Astrocyte (in vitro differentiated cells and primary cell): ENCODE measurements at regions not wholly inside any gene's neighbourhood (a gene's known extent, or its start where the extent isn't known, plus 50 kb on each side); places are given as distances from the start of the nearest gene placed in this dataset.
"Not testable (repeated sequence)": the region's sequence is repeated elsewhere in the genome, so short reads cannot be mapped to it uniquely, and the experiment has no call there.

Experiments
- DNase-seq: peaks from one replicate; pipeline ENCODE4 v3.0.0-alpha.2; 2010; ENCODE audit warnings: low read depth
- FAIRE-seq: peaks from 2 replicates; lab custom pipeline; 2011; peaks lifted over from hg19 to GRCh38; lab: Jason Lieb, UNC
- H2AFZ ChIP-seq: 2 replicates; pipeline ENCODE4 v1.6.0; 2012; ENCODE audit warnings: low read depth, low read length, inconsistent platforms
- H3K27ac ChIP-seq: 2 replicates; pipeline ENCODE4 v1.5.1; 2011; ENCODE audit warnings: low read depth, low read length, inconsistent platforms
- H3K27me3 ChIP-seq: 2 replicates; pipeline ENCODE4 v1.6.0; 2011; ENCODE audit warnings: low read length, inconsistent platforms; ENCODE audit not compliant: insufficient read depth
- H3K36me3 ChIP-seq: 2 replicates; pipeline ENCODE4 v1.5.1; 2011; ENCODE audit warnings: low read length, inconsistent platforms; ENCODE audit not compliant: insufficient read depth
- H3K4me1 ChIP-seq: 2 replicates; pipeline ENCODE4 v1.5.1; 2011; ENCODE audit warnings: low read length, inconsistent platforms; ENCODE audit not compliant: insufficient read depth
- H3K4me2 ChIP-seq: 2 replicates; pipeline ENCODE4 v1.6.0; 2012; ENCODE audit warnings: low read length, inconsistent platforms
- H3K4me3 ChIP-seq: 2 replicates; pipeline ENCODE4 v1.5.1; 2011; ENCODE audit warnings: low read depth, mild to moderate bottlenecking, low read length, inconsistent platforms; ENCODE audit not compliant: insufficient read depth
- H3K79me2 ChIP-seq: 2 replicates; pipeline ENCODE4 v1.6.0; 2012; ENCODE audit warnings: mild to moderate bottlenecking, low read length, inconsistent platforms; ENCODE audit not compliant: insufficient read depth
- H3K9ac ChIP-seq: 2 replicates; pipeline ENCODE4 v1.6.0; 2012; ENCODE audit warnings: mild to moderate bottlenecking, low read length, inconsistent platforms
- H3K9me3 ChIP-seq: 2 replicates; pipeline ENCODE4 v1.5.1; 2012; ENCODE audit warnings: low read depth, mild to moderate bottlenecking, low read length, inconsistent platforms; ENCODE audit not compliant: insufficient read depth
- H4K20me1 ChIP-seq: 2 replicates; pipeline ENCODE4 v1.6.0; 2012; ENCODE audit warnings: low read length, inconsistent platforms; ENCODE audit not compliant: insufficient read depth
- H3K27ac Mint-ChIP-seq: one replicate; pipeline ENCODE4 v1.8.0; 2021; ENCODE audit warnings: mild to moderate bottlenecking, mixed read lengths; ENCODE audit not compliant: unreplicated experiment
- H3K27me3 Mint-ChIP-seq: one replicate; pipeline ENCODE4 v1.8.0; 2021; ENCODE audit warnings: low read depth, mixed read lengths; ENCODE audit not compliant: unreplicated experiment
- H3K36me3 Mint-ChIP-seq: one replicate; pipeline ENCODE4 v1.8.0; 2021; ENCODE audit warnings: low read depth, mixed read lengths; ENCODE audit not compliant: unreplicated experiment
- H3K4me1 Mint-ChIP-seq: one replicate; pipeline ENCODE4 v1.8.0; 2021; ENCODE audit warnings: low read depth, mixed read lengths; ENCODE audit not compliant: unreplicated experiment
- H3K4me3 Mint-ChIP-seq: one replicate; pipeline ENCODE4 v1.8.0; 2021; ENCODE audit warnings: mild to moderate bottlenecking, moderate library complexity, mixed read lengths; ENCODE audit not compliant: unreplicated experiment
- H3K9me3 Mint-ChIP-seq: one replicate; pipeline ENCODE4 v1.8.0; 2021; ENCODE audit warnings: mild to moderate bottlenecking, mixed read lengths; ENCODE audit not compliant: unreplicated experiment

GRCh38 chr21:13303763-13304162 is 305.8 kb upstream of the POTED start:
- H3K9me3 Mint-ChIP-seq, H3K9me3 ChIP-seq, H3K4me2 ChIP-seq, H3K9ac ChIP-seq, H3K4me1 ChIP-seq, H3K4me1 Mint-ChIP-seq, H2AFZ ChIP-seq, H3K4me3 ChIP-seq, H3K27me3 ChIP-seq, H3K27me3 Mint-ChIP-seq, H3K79me2 ChIP-seq, H3K27ac Mint-ChIP-seq, H3K36me3 ChIP-seq, DNase-seq, H3K36me3 Mint-ChIP-seq, H3K4me3 Mint-ChIP-seq, H3K27ac ChIP-seq, FAIRE-seq, H4K20me1 ChIP-seq: not testable (repeated sequence)

GRCh38 chr21:13304901-13305300 is 304.7 kb upstream of the POTED start:
- H3K4me1 ChIP-seq, H3K27ac ChIP-seq, H3K9me3 Mint-ChIP-seq, H3K36me3 ChIP-seq, H3K4me3 Mint-ChIP-seq, H3K27me3 Mint-ChIP-seq, DNase-seq, H3K36me3 Mint-ChIP-seq, H3K4me2 ChIP-seq, H4K20me1 ChIP-seq, H3K9me3 ChIP-seq, H3K4me3 ChIP-seq, H3K9ac ChIP-seq, H2AFZ ChIP-seq, H3K27me3 ChIP-seq, H3K79me2 ChIP-seq, H3K27ac Mint-ChIP-seq, FAIRE-seq, H3K4me1 Mint-ChIP-seq: not testable (repeated sequence)

- not testable (repeated sequence) for H3K36me3 Mint-ChIP-seq, H3K27ac ChIP-seq, H3K9ac ChIP-seq, H2AFZ ChIP-seq, H3K36me3 ChIP-seq, H3K9me3 ChIP-seq, H3K4me1 Mint-ChIP-seq, H3K4me2 ChIP-seq, H3K9me3 Mint-ChIP-seq, H3K27me3 ChIP-seq, H3K4me3 Mint-ChIP-seq, H3K27ac Mint-ChIP-seq, H3K4me3 ChIP-seq, H3K79me2 ChIP-seq, H3K27me3 Mint-ChIP-seq, H4K20me1 ChIP-seq, H3K4me1 ChIP-seq, FAIRE-seq, DNase-seq
These were observed 299.5 kb upstream of the POTED start for GRCh38 chr21:13310120-13310519.

GRCh38 chr21:13310570-13311524 is 298.7 kb upstream of the POTED start:
- not testable (repeated sequence) for H3K27me3 ChIP-seq, H3K9me3 Mint-ChIP-seq, H3K36me3 ChIP-seq, H3K36me3 Mint-ChIP-seq, H3K27ac ChIP-seq, H3K4me2 ChIP-seq, H3K79me2 ChIP-seq, H4K20me1 ChIP-seq, H3K9me3 ChIP-seq, H3K4me1 Mint-ChIP-seq, H3K4me3 Mint-ChIP-seq, H3K4me3 ChIP-seq, H2AFZ ChIP-seq, H3K9ac ChIP-seq, H3K4me1 ChIP-seq, H3K27ac Mint-ChIP-seq, FAIRE-seq, H3K27me3 Mint-ChIP-seq, DNase-seq

GRCh38 chr21:13318718-13319117 is 290.9 kb upstream of the POTED start:
- not testable (repeated sequence) for H3K36me3 ChIP-seq, FAIRE-seq, H3K27ac Mint-ChIP-seq, H3K9me3 ChIP-seq, H3K4me3 Mint-ChIP-seq, DNase-seq, H3K4me3 ChIP-seq, H2AFZ ChIP-seq, H3K9ac ChIP-seq, H3K4me1 Mint-ChIP-seq, H3K4me2 ChIP-seq, H3K27me3 Mint-ChIP-seq, H3K79me2 ChIP-seq, H3K36me3 Mint-ChIP-seq, H4K20me1 ChIP-seq, H3K9me3 Mint-ChIP-seq, H3K27me3 ChIP-seq, H3K4me1 ChIP-seq, H3K27ac ChIP-seq

GRCh38 chr21:13321919-13322318 is 287.7 kb upstream of the POTED start:
- not testable (repeated sequence) for H3K36me3 ChIP-seq, H3K4me3 ChIP-seq, H3K36me3 Mint-ChIP-seq, DNase-seq, H3K4me1 Mint-ChIP-seq, H3K9ac ChIP-seq, H3K4me3 Mint-ChIP-seq, H3K27ac Mint-ChIP-seq, H3K27me3 ChIP-seq, H3K9me3 Mint-ChIP-seq, H3K27ac ChIP-seq, H3K79me2 ChIP-seq, H4K20me1 ChIP-seq, H2AFZ ChIP-seq, H3K4me1 ChIP-seq, H3K9me3 ChIP-seq, H3K27me3 Mint-ChIP-seq, H3K4me2 ChIP-seq, FAIRE-seq
